Gastrocnemius medialis (tissue), 4 donors: ENCODE measurements at regions not wholly inside any gene's neighbourhood (a gene's known extent, or its start where the extent isn't known, plus 50 kb on each side); places are given as distances from the start of the nearest gene placed in this dataset.
"Not testable (repeated sequence)": the region's sequence is repeated elsewhere in the genome, so short reads cannot be mapped to it uniquely, and the experiment has no call there.

Experiments used
- ATAC-seq, 2 donors: fragments of 150-250 bp; one replicate each; pipeline ENCODE4 v1.9.1; 2016
- DNase-seq, 2 donors: peaks; one replicate each; pipeline ENCODE4 v3.0.0-alpha.2; 2019
- H3K27ac ChIP-seq, 4 donors: fragments of 200-600 bp; sonication (generic); 1 replicate in 1 of 4; 2 replicates in 3 of 4; pipeline ENCODE4 v1.5.1; 2016 to 2018; ENCODE audit warnings: mild to moderate bottlenecking in 2 of 4, moderate library complexity in 1 of 4
- H3K27me3 ChIP-seq, 3 donors: fragments of 200-600 bp; sonication (generic) in 2 of 3; 1 replicate in 1 of 3; 2 replicates in 2 of 3; pipeline versions ENCODE4 v1.5.1 to v1.6.0; 2016 to 2019; ENCODE audit warnings: mild to moderate bottlenecking in 1 of 3, moderate library complexity in 1 of 3
- H3K36me3 ChIP-seq, 2 donors: fragments of 200-600 bp; sonication (generic) in 1 of 2; one replicate each; pipeline ENCODE4 v1.5.1; 2017 to 2018
- H3K4me1 ChIP-seq, 2 donors: fragments of 200-600 bp; sonication (generic) in 1 of 2; one replicate each; pipeline ENCODE4 v1.5.1; 2016 to 2017; ENCODE audit warnings: mild to moderate bottlenecking in 2 of 2
- H3K4me3 ChIP-seq, 4 donors: fragments of 200-600 bp; sonication (generic) in 3 of 4; 1 replicate in 1 of 4; 2 replicates in 3 of 4; pipeline ENCODE4 v1.5.1; 2016 to 2019; ENCODE audit warnings: mild to moderate bottlenecking in 2 of 4
- H3K9me3 ChIP-seq, 3 donors: fragments of 200-600 bp; sonication (generic) in 2 of 3; 1 replicate in 1 of 3; 2 replicates in 2 of 3; pipeline ENCODE4 v1.5.1; 2016 to 2019
- POLR2A ChIP-seq, 2 donors: fragments of 450-650 bp; IDR thresholded peaks; one replicate each; pipeline ENCODE4 v1.6.1; 2017; ENCODE audit warnings: antibody characterized with exemption in 2 of 2, mild to moderate bottlenecking in 2 of 2, moderate library complexity in 2 of 2
- in situ Hi-C, 4 donors: fragments of 200-750 bp; cut with MboI; loops; one replicate each; pipeline versions ENCODE4 v1.15.0 to v1.8.0; 2017; ENCODE audit warnings: low sequenced_read_pairs in 4 of 4
- intact Hi-C: fragments of 100-400 bp; cut with DNase I; formaldehyde crosslinking; loops from one replicate; pipeline ENCODE4 v1.15.1; 2023; ENCODE audit warnings: low total_unique reads
- TF ChIP-seq, protein P1 (sequence below), 5 experiments: fragments of 450-650 bp in 3 of 5; fragments of 200-600 bp in 2 of 5; sonication (generic) in 2 of 5; IDR thresholded peaks in 4 of 5; conservative IDR thresholded peaks in 1 of 5; 1 replicate in 4 of 5; 2 replicates in 1 of 5; pipeline ENCODE4 v1.5.1; 2016 to 2019; ENCODE audit warnings: antibody characterized with exemption in 5 of 5, mild to moderate bottlenecking in 3 of 5, moderate library complexity in 3 of 5

GRCh38 chr15:47039225-47039624, 678.1 kb upstream of the SEMA6D start:
- Histone ChIP-seq H3K27ac (no peak overlapping the region), H3K9me3 (no peaks in the 10 kb centered on the region), H3K4me1 (no peaks in the 10 kb centered on the region), H3K4me3 (no peak overlapping the region), H3K27me3 (no peaks in the 10 kb centered on the region), H3K36me3 (no peaks in the 10 kb centered on the region)
- DNase-seq, result no peak
- intact Hi-C loops, result no loop called here
- no peak for ATAC-seq
- no peak for TF ChIP-seq POLR2A (IDR thresholded peaks at IDR 0.05)
- TF ChIP-seq, protein P1, sequence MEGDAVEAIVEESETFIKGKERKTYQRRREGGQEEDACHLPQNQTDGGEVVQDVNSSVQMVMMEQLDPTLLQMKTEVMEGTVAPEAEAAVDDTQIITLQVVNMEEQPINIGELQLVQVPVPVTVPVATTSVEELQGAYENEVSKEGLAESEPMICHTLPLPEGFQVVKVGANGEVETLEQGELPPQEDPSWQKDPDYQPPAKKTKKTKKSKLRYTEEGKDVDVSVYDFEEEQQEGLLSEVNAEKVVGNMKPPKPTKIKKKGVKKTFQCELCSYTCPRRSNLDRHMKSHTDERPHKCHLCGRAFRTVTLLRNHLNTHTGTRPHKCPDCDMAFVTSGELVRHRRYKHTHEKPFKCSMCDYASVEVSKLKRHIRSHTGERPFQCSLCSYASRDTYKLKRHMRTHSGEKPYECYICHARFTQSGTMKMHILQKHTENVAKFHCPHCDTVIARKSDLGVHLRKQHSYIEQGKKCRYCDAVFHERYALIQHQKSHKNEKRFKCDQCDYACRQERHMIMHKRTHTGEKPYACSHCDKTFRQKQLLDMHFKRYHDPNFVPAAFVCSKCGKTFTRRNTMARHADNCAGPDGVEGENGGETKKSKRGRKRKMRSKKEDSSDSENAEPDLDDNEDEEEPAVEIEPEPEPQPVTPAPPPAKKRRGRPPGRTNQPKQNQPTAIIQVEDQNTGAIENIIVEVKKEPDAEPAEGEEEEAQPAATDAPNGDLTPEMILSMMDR (IDR thresholded peaks at IDR 0.05 in 4 of 5, conservative IDR thresholded peaks at IDR 0.05 in 1 of 5), result no peak
- in situ Hi-C loops, result no loop called here

- H3K36me3 ChIP-seq, result no peaks in the 10 kb centered on the region
- H3K4me3 ChIP-seq, result no peak overlapping the region
- ATAC-seq, result no peak
- TF ChIP-seq, protein P1 (IDR thresholded peaks at IDR 0.05 in 4 of 5, conservative IDR thresholded peaks at IDR 0.05 in 1 of 5), result no peak
- TF ChIP-seq POLR2A (IDR thresholded peaks at IDR 0.05), result no peak
- intact Hi-C loops, result no loop called here
- no peak overlapping the region for H3K27ac ChIP-seq
- no peaks in the 10 kb centered on the region for H3K9me3 ChIP-seq
- no peaks in the 10 kb centered on the region for H3K4me1 ChIP-seq
- in situ Hi-C loops, result no loop called here
- no peak for DNase-seq
- H3K27me3 ChIP-seq, result no peaks in the 10 kb centered on the region
Observed at GRCh38 chr15:47041301-47041700, 676.0 kb upstream of the SEMA6D start.

GRCh38 chr15:47047981-47048380, 669.3 kb upstream of the SEMA6D start:
- ATAC-seq, DNase-seq, intact Hi-C loops, H3K27ac ChIP-seq, H3K9me3 ChIP-seq, in situ Hi-C loops, H3K4me3 ChIP-seq, H3K36me3 ChIP-seq, H3K27me3 ChIP-seq, H3K4me1 ChIP-seq: not testable (repeated sequence)

DNA sequence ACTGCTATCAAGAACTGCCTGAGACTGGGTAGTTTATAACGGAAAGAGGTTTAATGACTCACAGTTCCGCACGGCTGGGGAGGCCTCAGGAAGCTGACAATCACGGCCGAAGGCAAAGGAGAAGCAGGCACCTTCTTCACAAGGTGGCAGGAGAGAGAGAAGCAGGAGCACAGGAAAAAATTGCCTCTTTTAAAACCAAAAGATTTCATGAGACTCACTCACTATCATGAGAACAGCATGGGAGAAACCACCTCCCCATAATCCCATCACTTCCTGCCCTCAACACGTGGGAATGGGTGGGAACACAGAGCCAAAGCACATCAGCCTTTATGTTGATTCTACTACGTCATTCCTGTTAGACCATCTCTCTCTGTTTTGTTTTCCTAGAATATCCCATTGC, 650.9 kb upstream of the SEMA6D start:
- Histone ChIP-seq H3K9me3 (no peaks in the 10 kb centered on the region), H3K4me3 (no peak overlapping the region), H3K27ac (no peak overlapping the region), H3K27me3 (no peaks in the 10 kb centered on the region), H3K4me1 (no peaks in the 10 kb centered on the region), H3K36me3 (no peaks in the 10 kb centered on the region)
- ATAC-seq (no peak), DNase-seq (no peak)
- TF ChIP-seq POLR2A (IDR thresholded peaks at IDR 0.05), result no peak
- TF ChIP-seq, protein P1 (IDR thresholded peaks at IDR 0.05 in 4 of 5, conservative IDR thresholded peaks at IDR 0.05 in 1 of 5), result no peak
- in situ Hi-C loops, result no loop called here
- intact Hi-C loops, result no loop called here

DNA sequence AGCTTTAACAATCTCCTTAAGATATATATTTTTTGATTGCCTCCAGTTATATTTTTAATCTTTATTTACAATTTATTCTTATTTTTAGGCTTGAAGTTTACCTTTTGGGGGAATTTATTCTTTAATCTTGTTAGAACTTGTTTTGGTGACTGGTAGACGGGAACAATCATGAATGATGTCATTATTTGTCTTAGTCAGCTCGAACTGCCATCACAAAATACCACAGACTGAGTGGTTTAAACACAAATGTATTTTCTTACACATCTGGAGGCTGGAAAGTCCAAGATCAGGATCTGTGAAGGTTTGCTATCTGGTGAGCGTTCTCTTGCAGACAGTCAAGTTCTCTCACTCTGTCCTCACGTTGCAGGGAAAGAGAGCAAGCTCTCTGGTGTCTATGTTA, 639.5 kb upstream of the SEMA6D start:
- H3K27ac ChIP-seq, intact Hi-C loops, H3K4me1 ChIP-seq, H3K36me3 ChIP-seq, H3K9me3 ChIP-seq, in situ Hi-C loops, DNase-seq, H3K27me3 ChIP-seq, H3K4me3 ChIP-seq, ATAC-seq: not testable (repeated sequence)

DNA sequence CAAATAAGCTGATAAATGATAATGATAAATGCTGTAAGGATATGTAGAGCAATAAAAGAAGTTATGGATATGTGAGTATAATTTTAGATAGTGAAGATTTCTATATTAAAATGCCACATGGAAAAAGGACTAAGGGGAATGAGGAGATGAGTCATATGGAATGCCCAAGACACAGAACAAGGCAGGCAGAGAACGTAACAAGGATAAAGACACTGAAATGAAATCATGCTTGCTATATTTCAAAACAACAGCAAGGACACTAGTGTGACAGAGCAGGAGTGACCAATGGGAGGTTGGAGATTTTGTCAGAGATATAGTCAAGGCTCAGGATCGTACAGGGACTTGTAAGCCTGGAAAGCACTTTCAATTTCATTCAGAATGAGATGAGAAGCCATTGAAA, 621.5 kb upstream of the SEMA6D start:
- in situ Hi-C loops, result no loop called here
- Histone ChIP-seq H3K4me3 (no peak overlapping the region), H3K9me3 (no peaks in the 10 kb centered on the region), H3K27me3 (no peaks in the 10 kb centered on the region), H3K36me3 (no peaks in the 10 kb centered on the region), H3K27ac (no peak overlapping the region), H3K4me1 (no peaks in the 10 kb centered on the region)
- TF ChIP-seq POLR2A (IDR thresholded peaks at IDR 0.05), result no peak
- TF ChIP-seq, protein P1 (IDR thresholded peaks at IDR 0.05 in 4 of 5, conservative IDR thresholded peaks at IDR 0.05 in 1 of 5), result no peak
- intact Hi-C loops, result no loop called here
- no peak for DNase-seq
- no peak for ATAC-seq

DNA sequence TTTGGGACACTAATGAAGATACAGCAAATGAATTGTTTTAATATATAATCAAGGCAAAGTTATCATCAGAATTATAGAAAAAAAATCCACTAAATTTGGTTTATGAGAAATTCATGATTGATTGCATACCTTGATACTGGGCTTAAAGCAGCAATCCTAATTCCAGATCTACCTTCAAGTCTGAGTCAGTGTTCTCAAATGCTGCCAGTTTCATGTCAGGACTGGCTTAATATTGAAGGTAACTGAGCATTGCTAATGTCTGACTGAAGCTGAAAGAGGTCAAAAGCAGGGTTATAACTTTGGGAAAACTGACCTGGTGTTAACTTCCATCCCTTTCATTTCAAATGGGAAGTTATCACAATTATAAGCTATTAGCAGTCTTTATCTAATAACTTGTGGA, 618.8 kb upstream of the SEMA6D start:
- H3K27me3 ChIP-seq, DNase-seq, H3K36me3 ChIP-seq, H3K4me3 ChIP-seq, intact Hi-C loops, H3K4me1 ChIP-seq, H3K9me3 ChIP-seq, ATAC-seq, H3K27ac ChIP-seq, in situ Hi-C loops: not testable (repeated sequence)

- not testable (repeated sequence) for ATAC-seq
Observed at GRCh38 chr15:47099801-47100200, 617.5 kb upstream of the SEMA6D start.

More at GRCh38 chr15:47099801-47100200, 617.5 kb upstream of the SEMA6D start:
- H3K4me3 ChIP-seq, H3K4me1 ChIP-seq, H3K36me3 ChIP-seq, in situ Hi-C loops, H3K27ac ChIP-seq, H3K27me3 ChIP-seq, DNase-seq, intact Hi-C loops, H3K9me3 ChIP-seq: not testable (repeated sequence)
